ENCODE measurements at regions not wholly inside any gene's neighbourhood (a gene's known extent, or its start where the extent isn't known, plus 50 kb on each side); places are given as distances from the start of the nearest gene placed in this dataset.

- TF ChIP-seq SOX6 (IDR thresholded peaks at IDR 0.05): no peak
- TF ChIP-seq SOX6 (CRISPR knock-in tag; IDR thresholded peaks at IDR 0.05): no peak
- TF ChIP-seq ZNF232 (CRISPR knock-in tag; IDR thresholded peaks at IDR 0.05; ENCODE audit: borderline replicate concordance): no peak
These were observed 290.2 kb upstream of the VCX start for GRCh38 chrX:7552760-7553159.

Data from HepG2 (cell line).